Occipital lobe (tissue), 1 donor: ENCODE measurements at regions not wholly inside any gene's neighbourhood (a gene's known extent, or its start where the extent isn't known, plus 50 kb on each side); places are given as distances from the start of the nearest gene placed in this dataset.

Source experiments
- DNase-seq: peaks from one replicate; lab custom pipeline; 2025; lab: John Stamatoyannopoulos, UW

DNA sequence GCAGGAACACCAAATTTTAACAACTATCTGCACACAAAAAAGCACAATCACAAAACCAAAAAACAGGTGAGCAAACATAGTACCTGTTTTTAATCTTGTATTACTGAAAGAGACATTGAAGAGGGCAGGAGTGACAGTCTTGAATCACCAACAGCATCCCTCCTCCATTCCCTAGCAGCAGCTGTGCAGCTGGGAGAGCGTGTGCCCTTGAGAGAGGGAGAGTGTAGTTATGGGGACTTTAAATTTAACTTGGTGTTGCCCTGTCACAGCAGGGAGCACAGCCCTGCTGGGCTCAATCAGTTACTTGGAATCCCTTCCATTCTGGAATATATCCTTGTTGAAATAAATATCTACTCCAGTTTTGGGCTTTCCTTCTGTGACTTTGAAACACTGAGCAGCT is 1938.7 kb upstream of the NUDT12 start:
- no peak for DNase-seq

- no peak for DNase-seq
Measured at GRCh38 chr5:105475401-105475800, 1912.8 kb upstream of the NUDT12 start.

DNA sequence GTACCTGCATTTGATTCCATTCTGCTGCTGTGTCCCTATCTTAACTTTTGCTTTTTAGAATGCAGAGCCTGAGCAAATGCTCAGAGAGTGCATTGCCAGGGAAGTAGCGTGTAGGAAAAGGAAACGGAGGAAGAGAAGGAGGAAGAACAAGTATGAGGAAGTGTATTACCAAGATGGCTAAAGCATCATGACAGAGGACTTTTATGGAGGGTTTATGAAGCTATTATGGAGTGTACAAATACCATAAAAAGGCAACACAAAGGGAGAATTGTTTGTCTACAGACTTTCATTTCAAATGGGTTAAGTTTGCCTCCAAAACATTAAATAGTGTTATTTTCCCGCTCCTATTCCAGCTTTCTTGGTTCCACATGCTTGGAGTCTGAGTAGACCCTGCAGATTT is 1899.8 kb upstream of the NUDT12 start:
- DNase-seq = no peak

- DNase-seq = no peak
Measured at GRCh38 chr5:105460721-105461120, 1898.1 kb upstream of the NUDT12 start.

GRCh38 chr5:105453216-105453807 is 1890.7 kb upstream of the NUDT12 start:
- no peak for DNase-seq

DNA sequence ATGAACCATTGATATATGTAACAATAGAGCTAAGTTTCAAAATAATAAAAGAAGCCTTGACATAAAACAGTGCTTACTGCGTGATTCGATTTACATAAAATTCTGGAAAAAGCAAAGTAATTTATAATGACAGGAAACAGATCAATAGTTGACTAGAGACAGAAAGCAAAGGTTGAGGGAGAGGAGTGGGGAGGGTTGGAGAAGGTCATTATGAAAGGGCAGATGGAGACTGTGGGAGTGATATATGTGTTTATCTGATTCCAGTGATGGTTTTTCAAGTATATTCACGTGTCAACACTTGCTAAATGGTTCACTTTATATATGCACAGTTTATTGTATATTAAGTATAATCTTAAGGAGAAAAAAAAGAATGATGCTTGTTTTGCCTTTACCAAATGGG is 1885.7 kb upstream of the NUDT12 start:
- DNase-seq = no peak

GRCh38 chr5:105430516-105430915 is 1867.9 kb upstream of the NUDT12 start:
- DNase-seq = no peak

- DNase-seq = no peak
Measured at GRCh38 chr5:105428451-105429380, 1866.1 kb upstream of the NUDT12 start.

DNA sequence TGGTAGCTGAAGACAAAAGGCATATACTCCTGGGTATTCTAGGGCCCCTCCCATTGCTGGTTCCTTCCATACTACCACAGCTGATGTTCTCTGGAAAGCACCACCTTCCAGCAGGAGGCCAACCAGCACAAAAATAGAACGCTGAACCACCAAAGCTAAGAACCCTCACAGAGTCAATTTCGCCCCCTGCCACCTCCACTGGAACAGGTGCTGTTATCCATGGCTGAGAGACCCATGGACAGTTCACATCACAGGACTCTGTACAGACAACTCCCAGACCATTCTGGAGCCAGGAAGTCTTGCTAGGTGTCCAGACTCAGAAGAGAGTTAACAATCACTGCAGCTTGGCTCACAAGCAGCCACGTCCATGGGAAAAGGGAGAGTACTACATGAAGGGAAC is 1851.5 kb upstream of the NUDT12 start:
- no peak for DNase-seq

- no peak for DNase-seq
Measured at GRCh38 chr5:105413406-105413990, 1850.9 kb upstream of the NUDT12 start.

DNA sequence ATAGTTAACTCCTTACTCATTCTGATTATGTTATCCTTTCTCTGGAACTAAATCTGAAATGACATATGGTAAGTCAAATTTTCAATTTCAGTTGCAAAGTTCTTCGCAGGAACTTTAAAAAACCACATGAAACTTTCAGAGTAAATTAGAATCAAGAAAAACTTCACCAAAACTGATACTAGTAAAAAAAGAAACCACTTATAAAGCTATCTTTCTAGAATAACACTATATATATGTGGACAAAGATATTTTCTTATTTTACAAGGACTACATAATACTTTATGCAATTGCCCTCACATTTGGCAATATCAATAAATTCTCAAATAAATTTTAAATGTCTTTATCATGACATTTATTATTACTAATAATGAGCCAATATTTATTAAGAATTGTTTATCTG is 1847.1 kb upstream of the NUDT12 start:
- no peak for DNase-seq

DNA sequence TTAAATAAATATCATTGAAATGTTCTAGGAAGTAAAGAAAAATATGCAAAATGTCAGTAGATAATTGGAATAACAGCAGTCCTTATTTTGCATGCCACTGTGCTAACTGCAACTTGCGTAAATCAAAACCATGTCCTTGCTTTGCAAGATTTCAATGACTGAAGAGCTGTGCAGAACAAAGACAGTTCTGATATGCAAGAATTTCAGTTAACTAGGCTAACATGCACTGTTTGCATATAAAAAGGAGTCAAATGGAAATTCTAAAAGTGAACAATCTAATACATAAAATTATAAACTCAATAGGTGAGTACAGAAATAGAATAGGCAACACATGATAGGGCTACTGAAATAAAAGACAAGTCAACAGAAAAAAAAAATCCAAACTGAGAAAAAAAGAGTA is 1844.6 kb upstream of the NUDT12 start:
- no peak for DNase-seq

- no peak for DNase-seq
Measured at GRCh38 chr5:105397749-105398148, 1835.2 kb upstream of the NUDT12 start.

GRCh38 chr5:105392710-105393149 is 1830.1 kb upstream of the NUDT12 start:
- DNase-seq = no peak

DNA sequence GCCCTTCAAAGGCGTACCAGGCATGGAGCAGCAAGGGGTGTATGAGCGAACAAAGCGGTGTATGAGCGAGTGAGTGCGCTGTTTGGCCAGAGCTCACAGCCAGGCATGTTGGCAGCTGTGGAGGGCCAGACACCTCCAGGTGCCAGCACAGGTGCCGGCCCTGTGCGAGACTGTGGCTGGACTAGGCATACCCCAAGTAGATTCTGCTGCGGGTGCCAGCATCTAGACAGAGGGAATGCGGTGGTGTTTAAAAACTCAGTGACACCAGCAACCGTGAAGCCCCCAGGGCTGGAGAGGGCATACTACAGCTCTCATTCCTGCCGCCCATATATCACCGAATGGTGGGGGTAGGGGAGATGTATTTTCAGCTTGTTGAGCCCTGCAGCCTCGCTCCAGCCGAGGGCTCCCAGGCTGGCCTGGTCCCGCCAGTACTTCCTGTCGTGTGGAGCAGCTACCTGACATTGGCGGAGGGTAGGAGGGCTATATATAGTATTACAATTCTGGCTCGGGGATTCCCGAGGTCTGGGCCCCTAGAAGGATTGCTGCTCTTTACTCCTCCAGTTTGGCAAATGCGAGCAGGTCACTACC is 1829.6 kb upstream of the NUDT12 start:
- DNase-seq = no peak

DNA sequence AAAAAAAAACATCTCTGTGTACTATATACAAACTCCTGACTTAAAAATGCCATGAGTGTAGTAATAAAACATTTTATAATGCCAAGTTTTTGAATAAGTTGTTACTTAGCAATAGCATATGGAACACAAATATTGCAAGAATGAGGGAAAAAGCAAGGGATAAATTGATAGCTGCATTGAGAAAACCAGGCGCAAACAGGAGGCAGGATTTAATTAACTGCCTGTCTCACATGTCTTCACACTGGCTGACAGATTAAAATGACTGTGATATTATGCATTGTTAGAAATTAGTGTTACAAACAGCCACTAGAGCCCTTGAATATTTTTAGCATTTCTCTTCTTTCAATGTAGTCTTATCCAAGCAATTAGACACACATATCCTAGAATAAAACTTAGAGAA is 1817.5 kb upstream of the NUDT12 start:
- no peak for DNase-seq

GRCh38 chr5:105371169-105371568 is 1808.6 kb upstream of the NUDT12 start:
- no peak for DNase-seq

DNA sequence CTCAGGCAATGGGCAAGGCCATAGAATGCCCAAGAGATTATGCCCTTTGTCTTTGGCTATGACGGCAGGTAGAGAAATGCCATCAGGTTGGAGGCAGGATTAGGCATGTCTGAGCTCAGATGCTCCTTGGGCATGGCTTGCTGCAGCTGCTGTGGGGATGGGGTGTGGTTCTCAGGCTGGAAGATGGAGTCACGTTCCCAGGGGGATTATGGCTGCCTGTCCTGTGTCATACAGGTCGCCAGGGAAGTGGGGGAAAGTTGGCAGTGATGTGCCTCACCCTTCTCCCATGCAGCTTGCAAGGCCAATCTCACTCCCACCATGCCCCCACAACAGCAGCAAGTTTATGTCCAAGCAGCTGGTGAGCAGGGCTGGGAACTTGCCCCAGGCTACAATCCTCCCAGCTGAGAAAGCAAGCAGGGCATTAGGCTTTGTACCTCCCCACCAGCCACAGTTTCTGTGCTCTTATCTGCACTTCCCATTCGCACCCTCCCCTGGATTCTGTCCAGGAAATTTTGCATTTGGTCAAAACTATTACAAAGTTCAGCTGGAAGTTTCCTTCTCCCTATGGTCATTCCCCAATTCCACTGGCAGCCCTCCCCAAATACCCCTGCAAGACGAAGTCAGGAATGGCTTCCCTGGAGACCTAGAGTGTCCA is 1788.0 kb upstream of the NUDT12 start:
- no peak for DNase-seq

DNA sequence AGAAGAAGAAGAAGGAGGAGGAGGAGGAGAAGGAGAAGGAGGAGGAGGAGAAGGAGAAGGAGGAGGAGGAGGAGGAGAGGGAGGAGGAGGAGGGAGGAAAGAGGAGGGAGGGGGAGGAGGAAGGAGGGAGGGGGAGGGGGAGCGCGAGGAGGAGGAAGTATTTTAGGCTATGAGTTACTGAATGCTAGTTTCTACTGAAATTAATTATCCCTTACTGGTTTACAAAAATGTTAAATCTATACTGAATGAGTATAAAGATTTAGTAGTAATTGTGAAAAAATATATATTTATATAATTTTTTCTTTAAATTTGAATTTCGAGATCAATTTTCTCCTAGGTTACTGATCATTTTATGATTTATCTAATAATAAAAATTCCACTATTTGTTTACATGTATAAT is 1769.0 kb upstream of the NUDT12 start:
- no peak for DNase-seq

GRCh38 chr5:105330185-105330584 is 1767.6 kb upstream of the NUDT12 start:
- no peak for DNase-seq

DNA sequence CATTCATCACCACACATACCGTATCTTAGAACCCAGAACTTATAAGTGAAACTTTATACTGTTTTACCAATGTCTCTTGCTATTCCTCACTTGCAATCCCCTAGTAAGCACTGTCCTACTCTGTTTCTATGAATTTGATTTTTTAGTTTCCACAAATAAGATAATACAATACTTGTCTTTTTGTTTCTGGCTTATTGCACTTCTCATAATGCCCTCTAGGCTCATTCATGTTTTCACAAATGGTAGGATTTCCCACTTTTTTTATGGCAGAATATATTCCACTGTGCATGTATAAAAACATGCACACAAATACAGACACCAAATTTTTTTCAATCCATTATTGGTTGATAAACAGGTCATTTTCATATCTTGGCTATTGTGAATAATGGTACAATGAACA is 1742.3 kb upstream of the NUDT12 start:
- no peak for DNase-seq

- no peak for DNase-seq
Measured at GRCh38 chr5:105288946-105289345, 1726.4 kb upstream of the NUDT12 start.
